GM19397 (cell line): ENCODE measurements at regions not wholly inside any gene's neighbourhood (a gene's known extent, or its start where the extent isn't known, plus 50 kb on each side); places are given as distances from the start of the nearest gene placed in this dataset.
"Not testable (repeated sequence)": the region's sequence is repeated elsewhere in the genome, so short reads cannot be mapped to it uniquely, and the experiment has no call there.

ENCODE experiments used
- ATAC-seq: cut with Tn5 transposase; IDR thresholded peaks from one replicate; pipeline ENCODE4 v1.9.1; 2021; ENCODE audit warnings: mild to moderate bottlenecking, moderate library complexity; ENCODE audit not compliant: unreplicated experiment

DNA sequence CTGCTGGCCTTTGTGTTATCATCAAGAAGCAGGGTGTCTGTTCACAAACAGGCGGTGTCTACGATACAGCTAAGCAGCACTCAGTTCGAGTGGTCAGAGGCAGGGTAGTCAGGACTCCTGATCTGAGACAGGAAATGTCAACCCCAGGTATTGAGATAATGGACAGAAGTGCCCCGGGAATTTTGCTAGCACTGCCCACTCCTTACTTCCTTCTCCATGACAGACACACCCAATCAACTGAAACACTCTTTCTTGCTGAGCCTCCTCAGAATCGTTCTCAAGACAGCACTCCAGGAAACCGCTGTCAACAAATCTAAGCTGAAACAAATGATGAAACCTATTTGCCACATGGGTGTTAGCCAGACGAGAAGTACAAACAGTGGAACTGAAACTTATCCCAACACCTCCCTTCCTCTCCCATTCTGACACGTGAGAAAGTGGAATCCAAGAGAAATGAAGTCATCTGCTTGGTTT, 109.3 kb downstream of the GTF2IRD2B start:
- not testable (repeated sequence) for ATAC-seq

DNA sequence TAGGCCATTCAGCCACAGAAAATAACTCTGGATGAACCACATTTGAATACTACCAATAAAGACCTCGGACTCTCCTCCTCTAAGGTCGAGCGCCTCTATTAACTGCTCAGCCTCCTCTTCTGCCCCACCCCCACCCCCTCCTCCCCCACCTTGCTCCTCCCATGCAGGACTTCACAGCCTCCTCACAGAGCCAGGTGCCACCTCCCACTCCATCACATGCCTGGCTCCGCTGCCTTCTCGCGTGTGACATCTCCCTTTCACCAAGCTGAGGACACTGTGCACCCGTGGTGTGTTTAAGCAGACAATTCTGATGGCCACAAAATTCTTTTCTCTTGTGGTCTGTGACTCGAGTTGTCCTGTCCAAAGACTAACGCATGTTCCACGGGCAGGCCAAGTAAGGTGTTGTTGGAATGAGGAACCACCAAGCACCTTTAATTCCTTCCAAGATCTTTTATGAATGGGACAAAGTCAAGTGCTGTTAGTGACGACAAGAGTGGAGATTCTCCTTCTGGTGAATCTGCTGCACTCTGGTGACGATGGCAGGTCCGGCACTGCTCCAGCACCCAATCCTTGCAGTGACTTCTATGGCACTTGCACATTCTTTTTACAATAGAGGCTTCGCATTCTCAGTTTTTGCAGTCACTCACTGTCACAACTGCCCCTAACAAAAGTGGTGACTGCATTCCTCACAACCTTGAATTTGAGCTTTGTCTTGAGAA, 113.1 kb downstream of the GTF2IRD2B start:
- ATAC-seq = not testable (repeated sequence)

DNA sequence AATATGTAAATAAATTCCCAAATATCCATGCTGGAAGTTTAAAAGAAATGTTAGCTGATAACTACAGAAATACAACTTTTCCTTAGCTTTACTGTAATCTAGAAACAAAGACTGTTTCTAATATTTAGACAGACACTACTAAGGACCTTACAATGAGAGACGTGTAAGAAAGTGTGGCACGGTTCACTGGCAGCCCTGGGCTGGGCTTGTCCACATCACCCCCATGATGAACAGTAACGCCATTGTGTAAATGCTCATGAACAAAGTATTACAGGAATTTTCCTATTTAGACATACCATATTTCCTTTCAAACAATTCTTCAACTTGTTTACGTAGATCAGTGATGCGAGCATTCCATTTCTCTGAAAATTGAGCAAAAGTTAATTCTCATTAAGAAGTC, 123.1 kb downstream of the GTF2IRD2B start:
- not testable (repeated sequence) for ATAC-seq

DNA sequence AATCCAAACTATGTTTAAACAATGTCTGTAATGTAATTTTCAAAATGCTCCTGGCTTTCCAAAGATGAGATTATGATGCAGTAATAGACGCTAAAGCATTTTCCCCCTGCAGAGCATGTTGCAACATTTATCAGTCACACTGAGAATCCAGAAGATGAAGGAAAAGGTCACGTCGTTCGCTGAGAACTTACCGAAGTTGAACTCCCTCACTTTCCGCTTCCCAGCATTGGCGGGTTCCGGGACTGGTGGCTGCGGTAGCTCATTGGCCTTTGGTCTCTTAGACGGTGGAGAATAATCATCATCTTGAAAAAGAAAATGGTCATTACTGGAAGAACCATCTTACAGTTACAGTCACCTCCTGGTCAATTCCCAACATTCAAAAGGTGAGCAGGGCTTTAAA, 124.6 kb downstream of the GTF2IRD2B start:
- not testable (repeated sequence) for ATAC-seq

DNA sequence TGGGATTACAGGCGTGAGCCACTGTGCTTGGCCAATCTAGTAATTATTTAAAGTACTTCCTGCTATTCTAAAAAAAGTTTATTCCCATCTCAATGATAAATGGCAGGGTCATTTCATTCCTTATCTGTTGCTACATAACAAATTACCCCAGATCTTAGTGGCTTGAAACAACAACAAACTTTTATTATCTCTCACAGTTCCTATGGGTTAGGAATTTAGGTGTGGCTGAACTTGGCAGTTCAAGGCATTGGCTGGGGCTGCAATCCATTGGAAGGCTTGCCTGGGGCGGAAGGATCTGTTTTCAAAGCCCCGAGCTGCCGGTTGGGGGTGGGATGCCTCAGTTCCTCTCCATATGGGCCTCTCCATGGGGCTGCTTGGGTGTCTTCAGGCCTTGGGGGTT, 133.7 kb downstream of the GTF2IRD2B start:
- ATAC-seq = not testable (repeated sequence)

DNA sequence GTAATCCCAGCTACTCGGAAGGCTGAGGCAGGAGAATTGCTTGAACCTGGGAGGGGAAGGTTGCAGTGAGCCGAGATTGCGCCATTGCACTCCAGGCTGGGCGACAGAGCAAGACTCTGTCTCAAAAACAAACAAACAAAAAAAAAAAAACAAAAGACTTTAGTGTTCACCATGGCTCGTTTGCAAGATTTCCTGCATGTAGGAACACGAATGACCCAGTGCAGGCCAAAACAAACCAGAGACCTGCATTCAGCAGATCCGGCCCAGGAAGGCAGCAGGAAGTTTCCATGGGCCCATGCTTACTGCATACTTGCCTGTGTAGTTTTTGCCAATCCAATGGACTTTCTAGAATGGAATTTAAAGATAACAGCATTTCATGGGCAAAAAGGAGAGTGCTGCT, 137.2 kb downstream of the GTF2IRD2B start:
- not testable (repeated sequence) for ATAC-seq

DNA sequence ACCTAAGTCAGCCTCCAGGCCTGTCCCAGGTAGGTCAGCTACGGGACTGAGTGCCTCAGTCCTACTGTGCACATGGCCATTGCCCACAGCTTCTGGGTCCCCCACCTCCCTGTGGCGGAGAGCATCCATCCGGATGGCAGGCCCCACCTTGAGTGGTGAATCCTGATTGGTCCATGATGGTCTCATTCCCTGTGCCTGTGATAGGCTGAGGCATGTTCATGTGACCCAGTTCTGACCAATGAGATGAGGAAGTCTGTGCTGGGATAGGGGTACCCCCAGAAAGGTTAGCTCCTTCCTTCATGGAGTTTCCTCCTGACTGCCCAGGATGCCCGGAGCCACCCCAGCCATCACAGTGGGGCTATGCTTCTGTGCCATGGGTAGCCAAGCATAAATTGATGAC, 138.2 kb downstream of the GTF2IRD2B start:
- ATAC-seq = not testable (repeated sequence)

DNA sequence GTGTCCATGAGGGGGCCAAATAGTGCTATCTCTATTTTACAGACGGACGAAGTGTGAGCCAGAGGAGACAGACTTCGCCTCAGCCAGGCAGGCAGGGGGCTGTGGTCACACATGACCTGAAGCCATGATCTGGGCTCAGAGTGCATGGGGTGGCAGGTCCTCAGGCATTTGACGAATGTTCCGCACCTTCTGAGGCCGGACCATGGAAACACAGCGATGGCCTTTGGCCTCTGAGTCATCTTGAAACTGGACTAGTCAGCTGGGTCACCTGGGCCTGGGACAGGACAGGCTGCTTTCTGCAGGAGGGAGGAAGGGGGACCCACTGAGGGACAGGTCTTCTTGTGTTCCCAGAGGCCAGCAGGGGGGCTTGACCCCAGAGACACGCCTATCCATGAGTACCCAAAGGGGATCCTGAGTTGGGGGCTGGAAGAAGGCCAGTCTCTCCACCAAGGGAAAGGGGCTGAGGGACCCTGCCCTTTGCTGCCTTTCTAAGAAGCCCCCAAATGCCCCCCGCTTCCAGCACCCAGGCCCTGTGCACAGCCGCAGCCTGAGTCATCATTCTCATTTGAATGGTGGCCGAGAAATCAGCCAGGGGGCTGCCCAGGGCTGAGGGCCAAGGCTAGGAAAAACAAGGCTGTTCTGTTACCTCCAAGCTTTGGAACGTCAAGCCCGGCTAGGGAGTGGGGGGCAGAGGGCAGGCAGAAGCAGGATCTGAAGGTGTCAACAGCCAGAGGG, 142.9 kb downstream of the GTF2IRD2B start:
- not testable (repeated sequence) for ATAC-seq

DNA sequence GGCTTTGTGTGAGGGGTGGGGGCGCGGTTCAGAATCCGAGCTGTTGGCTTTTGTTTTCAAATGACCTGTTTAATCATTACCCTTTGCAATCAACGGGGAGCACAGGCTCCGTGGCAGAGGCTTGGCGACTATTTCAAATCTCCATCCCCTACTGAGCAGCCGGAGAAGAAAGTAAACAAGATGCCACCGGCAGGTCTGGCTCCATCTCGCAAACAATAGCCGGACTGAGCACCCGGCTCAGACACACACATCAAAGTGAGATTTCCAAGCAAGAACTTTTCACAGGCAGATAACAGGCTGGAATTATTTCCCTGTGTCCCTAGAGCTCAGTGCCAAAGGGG, 143.4 kb downstream of the GTF2IRD2B start:
- ATAC-seq = not testable (repeated sequence)

DNA sequence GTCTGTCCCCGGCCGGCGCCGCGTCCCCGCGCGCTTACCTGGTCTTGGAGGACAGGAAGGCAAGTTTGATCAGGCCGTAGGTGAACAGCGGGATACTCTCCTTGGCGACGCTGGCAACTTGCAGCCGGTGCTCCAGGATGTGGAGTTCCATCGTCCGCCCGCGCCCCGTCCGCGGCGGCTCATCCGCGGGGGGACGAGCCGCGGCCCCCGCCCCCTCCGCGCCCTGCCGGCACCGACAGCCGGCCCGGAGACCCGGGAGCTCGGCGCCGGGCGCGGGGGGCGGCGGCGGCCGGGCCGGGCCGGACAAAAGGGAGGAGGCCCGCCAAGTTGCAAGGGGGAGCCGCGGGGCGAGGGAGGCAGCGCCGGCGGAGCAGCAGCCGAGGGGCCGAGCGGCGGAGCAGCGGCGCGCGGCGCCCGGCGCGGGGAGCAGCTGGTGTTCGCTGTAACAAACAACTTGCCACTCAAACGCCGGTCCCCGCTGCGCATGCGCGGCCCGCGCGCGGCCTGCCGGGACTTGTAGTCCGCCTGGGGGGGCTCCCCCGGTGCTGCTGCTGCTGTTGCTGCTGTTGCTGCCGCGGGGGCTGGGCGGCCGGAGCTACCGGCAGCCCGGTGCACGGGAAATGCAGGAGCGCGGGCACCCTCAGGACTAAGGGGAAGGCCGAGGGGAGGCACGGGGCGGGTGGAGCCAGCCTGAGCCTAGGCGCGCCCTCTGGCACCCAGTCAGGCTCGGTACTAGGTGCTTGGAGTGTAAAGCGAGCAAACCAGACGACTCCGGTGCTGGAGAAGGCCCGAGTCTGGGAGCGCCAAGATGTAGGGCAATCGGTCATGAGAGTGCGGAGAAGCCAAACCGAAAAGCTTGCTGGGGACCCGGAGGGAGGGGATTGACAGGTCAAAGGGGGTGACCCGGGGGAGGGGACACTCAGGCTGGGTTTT, 145.1 kb downstream of the GTF2IRD2B start:
- peak; percentile 96 for ATAC-seq

DNA sequence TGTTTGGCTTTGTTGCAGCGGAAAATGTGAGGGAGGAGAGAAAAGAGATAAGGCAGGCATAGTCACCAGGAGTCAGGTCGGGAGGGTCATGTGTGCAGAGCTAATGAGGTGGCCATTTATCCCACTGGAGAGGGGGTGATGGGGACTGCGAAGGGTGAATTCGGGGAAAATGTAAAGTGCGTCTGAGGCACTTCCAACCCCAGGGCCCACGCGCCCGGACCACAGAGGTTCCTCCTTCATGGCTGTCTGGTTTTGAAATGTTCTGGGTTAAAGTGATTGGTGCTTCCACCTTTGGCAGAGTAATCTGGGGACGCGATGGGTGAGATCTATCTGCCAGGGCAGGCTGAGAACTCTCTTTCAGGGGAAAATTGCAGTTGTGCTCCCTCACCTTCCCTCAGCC, 145.9 kb downstream of the GTF2IRD2B start:
- not testable (repeated sequence) for ATAC-seq

DNA sequence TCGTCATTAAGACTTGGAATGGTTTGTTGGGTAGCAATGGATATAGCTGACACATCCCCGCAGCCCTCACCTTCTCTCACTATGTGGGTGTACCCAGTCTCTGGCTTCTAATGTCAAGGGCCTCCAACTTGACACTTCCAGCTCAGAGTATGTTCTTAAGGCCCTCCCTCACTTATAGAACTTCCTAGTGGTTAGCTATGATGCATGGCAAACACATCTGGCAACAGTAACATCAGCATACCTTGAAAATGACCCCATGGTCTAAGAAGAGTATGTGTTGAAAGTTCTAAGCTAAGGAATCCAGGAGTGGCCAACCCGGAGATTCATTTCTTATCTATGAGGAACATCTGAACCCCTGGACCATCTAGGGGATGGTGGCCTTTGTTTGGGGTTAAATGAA, 151.2 kb downstream of the GTF2IRD2B start:
- ATAC-seq = not testable (repeated sequence)

DNA sequence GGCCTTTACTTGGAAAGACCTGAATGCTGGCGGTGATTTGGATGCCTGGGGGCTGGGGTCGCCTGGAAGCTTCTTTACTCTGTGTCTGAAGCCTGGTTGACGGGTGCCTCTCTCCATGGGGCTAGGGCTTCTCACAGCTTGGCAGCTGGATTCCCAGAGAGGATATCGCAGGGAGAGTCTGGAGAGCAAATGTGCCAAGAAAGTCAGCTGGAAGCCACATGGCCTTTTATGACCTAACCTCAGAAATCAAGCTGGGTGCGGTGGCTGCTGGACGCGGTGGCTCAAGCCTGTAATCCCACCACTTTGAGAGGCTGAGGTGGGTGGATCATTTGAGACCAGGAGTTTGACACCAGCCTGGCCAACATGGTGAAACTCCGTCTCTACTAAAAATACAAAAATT, 147.2 kb upstream of the TRIM73 start:
- not testable (repeated sequence) for ATAC-seq

DNA sequence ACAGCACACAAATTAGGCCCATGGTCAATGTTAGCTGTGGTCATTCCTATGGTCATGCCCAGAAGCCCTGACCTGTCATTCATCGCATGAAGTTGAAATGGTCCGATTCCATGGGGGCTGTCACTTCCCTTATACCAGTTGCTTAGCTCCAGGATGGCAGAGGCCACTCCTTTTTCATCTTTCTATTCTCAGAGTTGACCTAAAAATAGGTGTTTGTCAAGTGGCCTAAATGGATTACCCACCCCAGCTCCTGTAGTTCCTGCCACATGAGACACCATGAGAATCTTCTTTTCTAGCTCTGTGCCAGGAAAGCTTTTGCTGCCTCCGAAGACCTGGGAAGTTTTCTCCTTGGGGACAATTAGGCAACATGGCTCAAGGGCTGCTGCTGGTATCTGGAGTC, 141.2 kb upstream of the TRIM73 start:
- not testable (repeated sequence) for ATAC-seq

DNA sequence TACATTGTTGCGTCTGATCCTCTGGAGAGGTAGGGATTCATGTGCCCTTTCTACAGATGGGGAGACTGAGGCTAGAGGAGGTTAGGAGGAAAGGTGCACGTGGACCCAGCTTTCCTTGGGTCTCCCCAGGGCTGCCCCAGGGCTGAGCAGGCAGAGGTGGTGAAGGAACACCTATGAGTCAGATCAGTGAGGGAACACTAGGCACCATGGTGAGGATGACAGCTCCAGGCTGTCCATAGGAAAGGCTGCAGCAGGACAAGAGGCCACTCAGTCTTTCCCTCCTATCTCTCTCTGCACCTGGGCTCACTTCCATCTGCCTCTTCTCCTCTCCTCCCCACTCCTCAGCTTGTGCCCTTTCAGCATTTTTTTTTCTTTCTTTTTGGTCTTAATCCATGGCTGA, 138.0 kb upstream of the TRIM73 start:
- not testable (repeated sequence) for ATAC-seq

DNA sequence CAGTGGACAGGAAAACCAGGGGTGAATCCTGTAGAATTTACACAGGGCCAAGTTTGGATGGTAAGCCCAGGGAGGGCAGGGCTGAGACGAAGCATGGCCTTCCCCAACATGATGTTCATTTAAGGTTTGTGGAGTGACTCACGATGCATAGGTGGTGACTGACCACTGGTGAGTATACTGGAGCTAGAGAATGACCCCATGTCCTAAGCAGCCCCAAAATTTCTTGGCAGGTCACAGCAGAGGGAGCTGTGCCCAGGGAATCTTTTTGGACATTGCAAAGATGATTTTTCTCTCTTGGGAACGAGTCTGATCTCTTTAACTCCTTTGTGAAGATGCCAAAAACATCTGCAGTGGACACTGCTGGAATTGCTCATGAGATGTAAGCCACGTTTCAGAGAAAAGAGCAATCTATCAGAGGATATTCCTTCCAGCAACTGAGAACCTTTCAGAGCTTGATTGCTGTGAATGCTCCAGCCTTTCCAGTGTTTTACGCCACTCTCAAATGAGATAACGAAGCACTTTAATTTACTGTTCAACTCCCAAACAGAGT, 135.9 kb upstream of the TRIM73 start:
- ATAC-seq = not testable (repeated sequence)

DNA sequence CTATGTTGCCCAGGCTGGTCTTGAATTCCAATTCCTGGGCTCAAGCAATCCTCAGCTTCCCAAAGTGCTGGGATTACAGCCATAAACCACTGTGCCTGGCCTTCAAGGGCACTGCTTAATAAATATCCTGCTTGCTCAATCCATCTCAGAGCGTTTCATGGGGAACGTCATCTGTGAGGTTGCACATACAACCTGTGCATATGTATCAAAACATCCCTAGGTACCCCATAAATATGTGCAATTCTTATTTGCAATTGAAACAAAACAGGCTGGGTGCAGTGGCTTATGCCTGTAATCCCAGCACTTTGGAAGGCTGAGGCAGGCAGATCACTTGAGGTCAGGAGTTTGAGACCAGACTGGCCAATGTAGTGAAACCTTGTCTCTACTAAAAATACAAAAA, 133.8 kb upstream of the TRIM73 start:
- not testable (repeated sequence) for ATAC-seq

DNA sequence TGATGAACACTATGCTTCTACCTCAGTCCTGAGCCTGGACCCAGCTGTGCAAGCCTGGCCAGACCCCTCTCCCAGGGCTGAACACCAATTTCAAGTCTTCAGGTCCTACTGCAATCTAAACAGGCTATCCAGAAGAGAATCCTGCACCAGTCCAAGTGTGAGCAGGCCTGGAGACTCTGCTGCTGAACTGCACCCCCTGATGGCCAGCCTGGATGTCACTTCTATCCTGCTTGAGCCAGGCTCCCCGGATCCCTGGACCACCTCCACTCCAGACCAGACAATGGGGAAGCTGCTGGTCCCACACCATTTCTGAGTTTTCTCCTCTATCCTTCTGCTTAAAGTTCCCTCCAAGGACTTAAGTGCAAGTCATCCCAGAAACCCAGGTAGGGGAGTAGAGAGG, 127.3 kb upstream of the TRIM73 start:
- not testable (repeated sequence) for ATAC-seq

DNA sequence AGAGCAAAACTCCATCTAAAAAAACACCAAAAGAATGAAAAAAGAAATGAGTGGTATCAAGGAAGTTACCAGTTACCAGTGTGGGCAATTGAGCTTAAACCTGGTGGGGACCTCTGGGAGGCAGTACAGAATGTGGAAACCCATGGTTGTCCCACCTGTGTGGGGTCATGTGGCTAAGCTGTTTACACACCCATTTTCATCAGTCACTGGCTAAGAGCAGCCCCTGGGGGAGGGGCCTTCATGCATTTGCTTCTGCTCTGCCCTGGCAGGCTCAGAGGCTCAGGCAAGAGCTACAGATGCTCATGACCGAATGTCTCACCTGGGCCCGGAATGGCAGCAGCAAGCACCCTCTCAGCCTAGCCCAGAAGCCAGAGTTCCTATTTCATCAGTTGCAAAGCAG, 126.3 kb upstream of the TRIM73 start:
- ATAC-seq = not testable (repeated sequence)

DNA sequence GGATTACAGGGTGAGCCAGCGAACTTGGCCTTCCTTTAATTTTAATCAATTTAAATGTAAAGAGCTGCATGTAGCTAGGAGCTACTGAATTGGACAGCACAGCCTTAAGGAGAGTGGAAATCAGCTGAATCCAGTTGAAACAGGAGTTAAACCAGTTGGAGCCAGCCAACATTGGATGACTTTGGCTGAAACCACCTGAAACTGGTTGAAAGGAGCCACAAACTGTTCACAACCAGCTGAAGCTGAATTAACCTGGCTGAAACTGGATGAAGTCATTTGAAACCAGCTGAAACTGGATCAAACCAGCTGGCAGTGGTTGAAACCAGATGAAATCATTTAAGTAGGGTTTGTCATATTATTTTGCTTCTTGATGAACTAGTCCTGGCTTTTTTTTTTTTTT, 121.3 kb upstream of the TRIM73 start:
- ATAC-seq = not testable (repeated sequence)
